Keratinocyte (primary cell): ENCODE measurements at regions not wholly inside any gene's neighbourhood (a gene's known extent, or its start where the extent isn't known, plus 50 kb on each side); places are given as distances from the start of the nearest gene placed in this dataset.

Experiments
- DNase-seq: peaks from one replicate; pipeline ENCODE4 v3.0.0-alpha.2; 2011; ENCODE audit warnings: low read depth, missing footprints, low spot score
- FAIRE-seq: peaks from 2 replicates; lab custom pipeline; 2011; peaks lifted over from hg19 to GRCh38; lab: Jason Lieb, UNC
- H2AFZ ChIP-seq: 2 replicates; pipeline ENCODE4 v1.6.0; 2012; ENCODE audit warnings: low read length, control low read depth, inconsistent platforms; ENCODE audit not compliant: control insufficient read depth
- H3K27ac ChIP-seq: 2 replicates; pipeline ENCODE4 v1.5.1; 2011; ENCODE audit warnings: low read length; ENCODE audit not compliant: control insufficient read depth, insufficient read depth
- H3K27me3 ChIP-seq: 3 replicates; pipeline ENCODE4 v1.6.0; 2011; ENCODE audit warnings: low read length; ENCODE audit not compliant: control insufficient read depth, insufficient read depth; ENCODE audit errors: extremely low read depth
- H3K36me3 ChIP-seq, 2 experiments: 2 replicates in 1 of 2; 3 replicates in 1 of 2; pipeline ENCODE4 v1.5.1; 2011; ENCODE audit warnings: low read length in 2 of 2, mild to moderate bottlenecking in 1 of 2; ENCODE audit not compliant: control insufficient read depth in 2 of 2, insufficient read depth in 2 of 2; ENCODE audit errors: extremely low read depth in 1 of 2
- H3K4me1 ChIP-seq: 3 replicates; pipeline ENCODE4 v1.5.1; 2011; ENCODE audit warnings: low read length; ENCODE audit not compliant: control insufficient read depth, insufficient read depth; ENCODE audit errors: extremely low read depth
- H3K4me2 ChIP-seq: 3 replicates; pipeline ENCODE4 v1.6.0; 2011; ENCODE audit warnings: low read depth, low read length; ENCODE audit not compliant: control insufficient read depth, insufficient read depth; ENCODE audit errors: extremely low read depth
- H3K4me3 ChIP-seq, 3 experiments: fragments of 200-600 bp in 1 of 3; sonication (generic) in 1 of 3; 2 replicates in 2 of 3; 3 replicates in 1 of 3; pipeline ENCODE4 v1.5.1; 2011 to 2016; ENCODE audit warnings: low read length in 3 of 3, mild to moderate bottlenecking in 3 of 3, control low read depth in 2 of 3, inconsistent platforms in 1 of 3, low read depth in 1 of 3, mixed read lengths in 1 of 3, mixed run types in 1 of 3, moderate library complexity in 1 of 3; ENCODE audit not compliant: control insufficient read depth in 2 of 3, insufficient read depth in 2 of 3; ENCODE audit errors: extremely low read depth in 1 of 3
- H3K79me2 ChIP-seq: 2 replicates; pipeline ENCODE4 v1.6.0; 2012; ENCODE audit warnings: low read length; ENCODE audit not compliant: control insufficient read depth, insufficient read depth
- H3K9ac ChIP-seq: 3 replicates; pipeline ENCODE4 v1.6.0; 2011; ENCODE audit warnings: low read length; ENCODE audit not compliant: control insufficient read depth, insufficient read depth; ENCODE audit errors: extremely low read depth
- H3K9me1 ChIP-seq: 3 replicates; pipeline ENCODE4 v1.6.0; 2011; ENCODE audit warnings: low read length; ENCODE audit not compliant: control insufficient read depth, insufficient read depth; ENCODE audit errors: extremely low read depth
- H3K9me3 ChIP-seq: 2 replicates; pipeline ENCODE4 v1.5.1; 2012; ENCODE audit warnings: low read depth, low read length; ENCODE audit not compliant: control insufficient read depth
- H4K20me1 ChIP-seq: 3 replicates; pipeline ENCODE4 v1.6.0; 2011; ENCODE audit warnings: low read length; ENCODE audit not compliant: control insufficient read depth, insufficient read depth; ENCODE audit errors: extremely low read depth
- EZH2 ChIP-seq: IDR thresholded peaks from one replicate; pipeline ENCODE4 v1.6.1; 2012; ENCODE audit warnings: inconsistent platforms, mild to moderate bottlenecking, low read length, moderate library complexity
- dilution Hi-C: fragments of 300-500 bp; cut with MboI; formaldehyde crosslinking; loops from one replicate; pipeline ENCODE4 v1.7.0; 2020; ENCODE audit warnings: low sequenced_read_pairs; ENCODE audit not compliant: extremely low pct_ligation_motif_present
- TF ChIP-seq, protein P1 (sequence below), 3 experiments: IDR thresholded peaks in 1 of 3; conservative IDR thresholded peaks in 1 of 3; optimal IDR thresholded peaks in 1 of 3; 2 replicates in 2 of 3; 3 replicates in 1 of 3; pipeline versions ENCODE3 to v1.5.1; 2011; ENCODE audit warnings: low read length in 3 of 3, mild to moderate bottlenecking in 3 of 3, moderate library complexity in 2 of 3, control low read depth in 1 of 3, inconsistent platforms in 1 of 3; ENCODE audit not compliant: insufficient read depth in 2 of 3; ENCODE audit errors: extremely low read depth in 1 of 3

DNA sequence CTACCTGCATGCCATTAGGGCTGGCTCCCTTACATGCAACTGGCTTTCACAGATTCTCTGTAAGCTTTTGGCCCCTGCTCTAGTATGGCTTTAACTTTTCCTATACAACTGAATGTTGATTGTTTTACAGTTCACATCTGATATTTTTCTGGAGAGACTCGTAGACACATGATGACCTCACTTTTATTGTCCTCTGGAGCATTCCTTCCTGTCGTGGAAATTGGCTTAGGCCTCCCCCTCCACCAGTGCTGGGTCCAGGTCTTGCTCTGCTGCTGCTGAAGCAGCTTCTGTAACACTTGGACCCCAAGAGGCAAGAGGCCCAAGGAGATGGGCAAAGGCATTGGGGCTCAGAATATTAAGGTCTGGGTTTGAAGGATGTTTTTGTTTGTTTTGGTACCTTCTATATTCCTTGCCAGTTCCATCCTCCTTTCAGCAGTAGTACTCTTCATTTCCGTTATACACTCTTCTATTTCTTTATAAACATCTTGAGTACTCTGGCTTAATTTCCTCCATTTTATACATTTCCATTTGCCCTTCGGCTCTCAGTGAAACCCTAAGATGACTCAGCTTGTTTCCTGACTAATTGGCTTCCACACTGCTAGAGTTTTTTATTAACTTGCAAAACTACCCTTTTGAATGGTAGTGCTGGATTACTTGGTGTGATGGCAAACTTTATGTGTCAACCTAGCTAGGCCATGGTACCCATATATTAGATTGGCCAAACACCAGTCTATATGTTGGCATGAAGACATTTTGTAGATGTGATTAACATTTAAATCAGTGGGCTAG lies 219.8 kb downstream of the CDCA7 start:
- DNase-seq (no peak), FAIRE-seq (peak; percentile 65)
- Histone ChIP-seq H3K4me3 (no peak overlapping the region), H3K27ac (peak overlapping the region; percentile 39), H3K4me2 (peak overlapping the region; percentile 29), H3K27me3 (no peaks in the 10 kb centered on the region), H3K4me1 (peaks cover 25% of the 10 kb centered on the region), H4K20me1 (no peaks in the 10 kb centered on the region), H3K79me2 (no peaks in the 10 kb centered on the region), H3K9me1 (no peaks in the 10 kb centered on the region), H2AFZ (no peak overlapping the region), H3K9ac (no peak overlapping the region), H3K9me3 (no peaks in the 10 kb centered on the region), H3K36me3 (no peaks in the 10 kb centered on the region)
- dilution Hi-C loops: no loop called here
- TF ChIP-seq, protein P1, sequence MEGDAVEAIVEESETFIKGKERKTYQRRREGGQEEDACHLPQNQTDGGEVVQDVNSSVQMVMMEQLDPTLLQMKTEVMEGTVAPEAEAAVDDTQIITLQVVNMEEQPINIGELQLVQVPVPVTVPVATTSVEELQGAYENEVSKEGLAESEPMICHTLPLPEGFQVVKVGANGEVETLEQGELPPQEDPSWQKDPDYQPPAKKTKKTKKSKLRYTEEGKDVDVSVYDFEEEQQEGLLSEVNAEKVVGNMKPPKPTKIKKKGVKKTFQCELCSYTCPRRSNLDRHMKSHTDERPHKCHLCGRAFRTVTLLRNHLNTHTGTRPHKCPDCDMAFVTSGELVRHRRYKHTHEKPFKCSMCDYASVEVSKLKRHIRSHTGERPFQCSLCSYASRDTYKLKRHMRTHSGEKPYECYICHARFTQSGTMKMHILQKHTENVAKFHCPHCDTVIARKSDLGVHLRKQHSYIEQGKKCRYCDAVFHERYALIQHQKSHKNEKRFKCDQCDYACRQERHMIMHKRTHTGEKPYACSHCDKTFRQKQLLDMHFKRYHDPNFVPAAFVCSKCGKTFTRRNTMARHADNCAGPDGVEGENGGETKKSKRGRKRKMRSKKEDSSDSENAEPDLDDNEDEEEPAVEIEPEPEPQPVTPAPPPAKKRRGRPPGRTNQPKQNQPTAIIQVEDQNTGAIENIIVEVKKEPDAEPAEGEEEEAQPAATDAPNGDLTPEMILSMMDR (optimal IDR thresholded peaks at IDR 0.05 in 1 of 3, IDR thresholded peaks at IDR 0.05 in 1 of 3, conservative IDR thresholded peaks at IDR 0.05 in 1 of 3; ENCODE audit: extremely low read depth in 1 of 3, insufficient read depth in 2 of 3, low read length in 3 of 3): no peak
- TF ChIP-seq EZH2: no peak

DNA sequence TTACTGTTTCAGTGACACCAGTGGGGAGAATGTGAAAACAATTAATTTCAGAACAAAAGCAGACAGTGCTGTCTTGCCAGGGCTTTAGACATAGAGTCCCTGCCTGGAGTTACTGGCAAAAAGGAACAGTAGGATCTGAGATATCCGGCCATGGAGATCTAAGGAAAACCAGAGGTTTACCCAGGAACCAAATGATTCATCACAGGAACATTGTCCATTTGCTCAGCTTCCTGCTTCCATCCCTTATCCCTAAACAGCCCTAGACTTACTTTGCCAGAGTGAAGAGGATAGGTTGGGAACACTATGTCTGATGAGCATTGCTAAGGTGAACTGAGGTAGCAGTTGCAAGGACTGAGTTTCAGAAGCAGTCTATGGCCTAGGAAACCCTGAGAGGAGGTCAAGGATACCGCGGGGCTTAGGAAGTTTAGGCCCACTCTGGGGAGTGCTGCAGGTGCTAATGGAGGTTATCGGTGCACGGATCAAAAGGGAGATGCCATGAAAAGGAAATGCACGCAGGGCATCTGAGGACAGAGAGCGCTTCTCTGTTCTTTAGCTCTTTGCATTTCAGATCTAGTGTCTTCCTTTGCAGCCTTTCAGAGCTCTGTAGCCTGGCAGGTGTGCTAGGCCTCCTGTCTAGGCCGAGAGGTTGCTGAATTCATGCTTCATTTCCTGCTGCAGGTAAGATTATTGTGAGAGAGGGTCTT lies 223.9 kb downstream of the CDCA7 start:
- TF ChIP-seq, protein P1 (optimal IDR thresholded peaks at IDR 0.05 in 1 of 3, IDR thresholded peaks at IDR 0.05 in 1 of 3, conservative IDR thresholded peaks at IDR 0.05 in 1 of 3; ENCODE audit: extremely low read depth in 1 of 3, insufficient read depth in 2 of 3, low read length in 3 of 3): no peak
- TF ChIP-seq EZH2: no peak
- H3K9ac ChIP-seq: no peak overlapping the region
- no peak overlapping the region for H3K27ac ChIP-seq
- H3K9me1 ChIP-seq: no peaks in the 10 kb centered on the region
- no peaks in the 10 kb centered on the region for H3K9me3 ChIP-seq
- no peaks in the 10 kb centered on the region for H3K27me3 ChIP-seq
- H2AFZ ChIP-seq: no peak overlapping the region
- peaks cover 14% of the 10 kb centered on the region for H3K4me1 ChIP-seq
- dilution Hi-C loops: no loop called here
- no peaks in the 10 kb centered on the region for H4K20me1 ChIP-seq
- H3K79me2 ChIP-seq: no peaks in the 10 kb centered on the region
- DNase-seq (no peak), FAIRE-seq (no peak)
- no peak overlapping the region for H3K4me2 ChIP-seq
- no peak overlapping the region for H3K4me3 ChIP-seq
- H3K36me3 ChIP-seq: no peaks in the 10 kb centered on the region
